ENCODE measurements at regions not wholly inside any gene's neighbourhood (a gene's known extent, or its start where the extent isn't known, plus 50 kb on each side); places are given as distances from the start of the nearest gene placed in this dataset.

DNA sequence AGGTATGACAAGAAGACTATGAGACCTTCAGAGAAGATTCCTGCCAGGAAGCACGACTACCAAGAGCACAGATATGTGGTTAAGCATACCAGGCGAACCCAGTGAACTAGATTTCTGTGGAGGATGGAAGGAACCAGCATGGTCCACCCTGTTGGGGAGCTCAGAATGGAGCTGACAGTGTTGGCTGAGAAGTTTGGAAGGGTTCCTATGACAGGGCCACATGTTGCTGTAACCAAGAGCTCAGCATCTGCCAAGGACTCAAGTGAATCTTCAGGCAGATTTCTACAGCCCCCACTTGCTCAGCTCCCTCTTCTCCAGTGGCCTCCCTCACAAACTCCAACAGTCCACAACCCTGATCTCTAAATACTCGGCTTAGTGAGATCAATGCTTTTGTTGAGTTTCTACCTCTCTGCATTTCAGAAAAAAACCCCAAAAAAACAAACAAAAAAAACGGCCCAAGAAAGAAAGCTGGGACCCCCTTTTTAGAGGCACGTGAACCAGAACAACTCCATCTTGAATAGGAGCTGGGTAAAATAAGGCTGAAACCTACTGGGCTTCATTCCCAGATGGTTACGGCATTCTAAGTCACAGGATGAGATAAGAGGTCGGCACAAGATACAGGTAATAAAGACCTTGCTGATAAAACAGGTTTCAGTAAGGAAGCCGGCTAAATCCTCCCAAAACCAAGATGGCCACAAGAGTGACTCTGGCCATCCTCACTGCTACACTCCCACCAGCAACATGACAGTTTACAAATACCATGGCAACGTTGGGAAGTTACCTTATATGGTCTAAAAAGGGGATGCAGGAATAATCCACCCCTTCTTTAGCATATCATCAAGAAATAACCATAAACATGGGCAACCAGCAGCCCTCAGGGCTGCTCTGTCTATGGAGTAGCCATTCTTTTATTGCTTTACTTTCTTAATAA lies 691.1 kb downstream of the UQCRFS1 start:
- no peak for DNase-seq

DNA sequence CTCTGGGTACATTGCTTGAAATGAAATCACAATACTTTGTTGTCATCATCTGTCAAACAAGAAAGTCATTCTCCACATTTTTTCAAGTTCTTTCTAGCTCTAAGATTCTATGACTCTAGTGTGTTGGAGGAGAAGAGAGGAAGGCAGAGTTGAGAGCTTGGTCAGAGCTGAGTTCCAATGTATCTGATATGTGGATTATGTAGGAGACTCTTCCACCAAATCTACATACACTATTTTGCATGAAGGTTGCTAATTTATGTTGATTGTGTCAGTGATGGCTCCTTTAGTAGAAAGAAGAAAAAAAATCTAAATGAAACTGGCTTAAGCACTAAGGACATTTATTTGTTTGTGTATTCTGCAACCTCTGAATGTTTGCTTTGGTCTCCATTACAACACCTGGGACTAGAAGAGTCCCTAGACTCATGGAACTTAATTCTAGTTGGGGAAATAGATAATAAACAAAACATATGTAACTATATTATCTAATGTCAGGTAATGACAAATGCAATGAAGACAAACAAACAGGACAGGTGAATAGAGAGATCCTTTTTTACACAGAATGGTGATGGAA lies 691.9 kb downstream of the UQCRFS1 start:
- no peak for DNase-seq

DNA sequence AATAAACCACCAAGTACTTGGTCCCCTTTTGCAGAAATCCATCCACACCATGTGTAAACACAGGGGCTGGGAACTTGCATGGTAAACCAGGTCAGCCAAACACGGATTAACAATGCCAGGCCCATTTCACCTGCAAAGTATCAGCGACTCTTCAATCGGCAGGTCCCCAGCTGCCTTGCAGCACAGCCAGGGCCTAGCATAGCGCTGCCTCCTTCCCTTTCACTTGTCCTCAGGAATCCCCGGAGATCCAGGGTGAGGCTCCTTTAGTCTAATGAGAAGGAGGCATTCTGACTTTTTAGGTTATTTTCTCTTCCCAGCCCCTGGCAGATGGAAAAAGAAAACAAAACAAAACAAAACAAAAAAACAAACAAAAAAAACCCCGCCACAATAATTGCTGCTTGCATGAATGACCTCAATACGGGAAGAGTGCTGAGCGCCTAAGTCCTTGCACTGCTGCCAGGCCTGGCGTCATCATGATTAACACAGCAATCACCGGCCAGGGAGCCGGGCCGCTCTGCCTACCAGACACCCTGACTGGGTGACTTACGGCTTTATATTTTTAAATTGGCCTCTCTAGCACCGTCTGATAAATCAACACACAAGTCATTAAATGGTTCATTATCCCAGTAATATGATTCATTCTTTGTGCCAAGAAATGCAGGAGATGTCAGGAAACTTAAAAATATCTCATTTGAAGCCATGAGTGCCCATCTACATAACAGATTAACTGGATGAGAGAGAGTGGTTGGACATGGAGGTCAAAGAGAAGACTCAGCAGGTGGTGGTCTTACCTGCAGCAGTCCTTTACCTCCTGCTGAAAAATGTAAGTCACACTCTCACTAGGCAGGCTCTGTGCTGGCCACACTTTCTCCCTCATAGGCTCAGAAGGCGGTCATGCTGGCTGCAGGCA lies 692.7 kb downstream of the UQCRFS1 start:
- DNase-seq = no peak

DNA sequence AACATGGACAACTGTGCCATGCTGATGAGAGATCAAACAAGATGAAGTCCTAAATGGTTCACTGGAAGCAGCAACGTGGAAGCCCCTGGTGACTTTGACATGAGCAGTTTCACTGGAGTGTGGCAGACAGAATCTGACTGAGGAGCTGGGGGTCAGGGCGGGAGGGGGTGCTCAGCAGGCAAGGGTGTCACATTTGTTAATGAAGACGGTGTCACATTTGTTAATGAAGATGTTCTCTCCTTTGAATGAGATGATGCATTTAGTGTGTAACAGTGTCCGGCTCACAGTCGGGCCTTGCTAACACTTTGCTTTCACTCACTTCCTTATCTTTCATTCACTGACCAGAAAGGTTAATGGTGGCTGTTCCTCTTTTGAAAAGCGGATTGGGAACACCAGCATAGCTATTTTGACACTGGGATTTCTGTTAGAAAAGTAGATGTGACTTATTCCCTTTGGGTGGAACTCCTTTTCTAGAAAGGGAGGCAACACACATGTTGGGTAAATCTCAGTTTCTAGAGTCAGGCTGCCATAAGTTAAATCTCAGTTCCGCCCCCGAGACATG lies 693.7 kb downstream of the UQCRFS1 start:
- no peak for DNase-seq

DNA sequence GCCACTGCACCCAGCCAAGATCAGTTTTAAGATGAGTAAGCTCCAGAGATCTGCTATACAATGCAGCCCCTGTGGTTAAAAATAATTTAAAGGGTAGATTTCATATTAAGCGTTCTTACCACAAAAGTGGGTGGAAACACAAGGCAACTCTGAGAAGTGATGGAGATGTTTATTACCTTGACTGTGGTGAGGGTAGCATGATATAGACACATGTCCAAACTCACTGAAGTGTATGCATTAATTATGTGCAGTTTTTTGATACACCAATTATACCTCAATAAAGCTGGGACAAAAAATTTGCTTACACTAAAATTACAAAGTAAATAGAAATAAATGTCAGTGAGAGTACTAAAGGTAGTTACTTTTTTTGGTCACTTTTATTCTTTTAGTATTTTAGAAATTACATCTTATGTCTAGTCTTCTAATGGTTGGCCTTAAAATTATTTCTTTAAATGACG lies 696.5 kb downstream of the UQCRFS1 start:
- no peak for DNase-seq

DNA sequence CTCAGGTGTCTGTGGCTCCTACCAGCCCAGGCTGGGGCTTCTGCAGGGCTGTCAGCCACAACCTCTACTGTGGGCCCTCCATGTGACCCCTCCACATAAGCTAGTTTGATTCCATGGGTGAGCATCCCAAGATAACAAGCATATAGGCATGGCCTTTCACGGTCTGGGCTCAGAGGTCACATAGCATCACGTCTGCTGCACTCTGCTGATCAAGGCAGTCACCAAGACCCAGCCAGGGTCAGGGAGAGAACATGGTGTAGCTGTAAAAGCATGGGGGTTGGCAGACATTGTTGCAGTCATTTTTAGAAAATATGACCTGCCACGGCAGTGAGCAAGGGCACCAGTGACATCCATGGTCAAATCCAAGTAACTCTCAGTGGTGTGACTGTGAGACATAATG lies 698.8 kb downstream of the UQCRFS1 start:
- no peak for DNase-seq

DNA sequence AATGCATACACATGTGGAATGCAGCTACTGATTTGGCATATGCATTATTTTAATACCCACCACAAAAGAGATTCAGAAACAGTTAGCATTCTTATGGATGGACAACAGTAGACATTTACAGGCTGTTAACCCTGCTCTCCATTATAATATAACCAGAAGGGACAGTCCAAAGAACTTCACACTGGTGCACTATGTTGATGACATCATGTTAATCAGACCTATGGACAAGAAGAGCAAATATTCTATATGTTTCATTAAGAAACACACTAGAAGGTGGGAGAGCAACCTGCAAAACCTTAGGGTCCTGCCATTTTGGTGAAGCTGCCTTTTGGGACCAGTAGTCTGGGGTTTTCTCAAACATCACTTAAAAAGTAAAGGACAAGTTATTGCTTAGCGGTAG lies 701.3 kb downstream of the UQCRFS1 start:
- no peak for DNase-seq

DNA sequence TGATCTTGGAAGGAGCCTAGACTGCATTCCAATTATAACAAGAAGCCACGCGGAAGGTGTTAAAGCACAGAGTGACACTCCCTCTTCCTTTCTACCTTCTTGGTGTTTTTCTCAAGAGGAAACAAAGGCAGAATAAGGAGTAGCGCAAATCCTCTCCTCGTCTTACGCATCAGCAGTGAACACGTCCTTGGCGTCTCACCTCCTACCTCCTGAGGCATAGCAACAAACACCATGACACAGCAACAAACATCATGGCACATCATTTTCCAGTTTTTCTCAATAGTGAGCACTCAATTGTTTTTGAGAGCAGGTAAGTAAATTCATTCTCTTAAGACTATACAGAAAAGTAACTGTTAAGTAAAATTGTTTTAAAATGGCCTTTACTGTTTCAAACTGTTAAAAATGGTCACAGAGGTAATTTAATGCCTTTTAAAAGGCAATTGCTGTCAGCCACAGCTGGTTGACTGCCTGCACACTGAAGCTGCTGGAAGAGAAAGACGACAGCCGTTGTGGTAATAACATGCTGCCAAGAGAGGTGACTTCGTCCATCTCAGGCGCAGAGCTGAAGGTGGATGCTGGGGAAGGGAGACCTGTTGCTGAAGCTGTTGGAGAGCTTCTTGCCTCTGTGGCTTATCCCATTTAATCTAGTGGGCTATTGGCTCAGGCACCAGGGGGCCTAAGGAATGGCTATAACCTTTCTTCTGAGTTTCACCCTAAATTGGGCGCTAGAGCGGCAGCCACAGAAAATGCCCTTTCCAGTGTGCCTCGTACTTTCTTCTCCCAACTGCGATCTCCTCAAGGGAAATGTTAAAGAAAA lies 703.7 kb downstream of the UQCRFS1 start:
- peak; percentile 11 for DNase-seq

DNA sequence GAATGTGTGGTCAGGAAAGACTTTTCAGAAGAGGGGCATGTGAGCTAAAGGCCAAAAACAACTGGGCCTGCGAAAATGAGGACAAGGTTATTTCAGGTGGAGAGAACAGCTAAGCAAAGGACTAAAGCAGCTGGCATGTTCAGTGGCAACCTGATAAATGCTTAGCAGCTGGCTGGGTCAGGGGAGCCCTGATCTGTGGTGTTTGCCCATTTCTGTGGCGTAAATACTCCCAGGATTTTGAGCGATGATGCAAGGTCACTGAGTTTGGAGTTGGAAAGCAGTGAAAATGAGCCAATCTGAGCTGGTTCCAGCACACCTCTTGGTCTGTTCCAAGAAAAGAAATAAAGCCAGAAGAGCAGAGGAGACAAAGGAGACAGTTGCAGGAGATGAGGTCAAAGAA lies 704.3 kb downstream of the UQCRFS1 start:
- DNase-seq = peak; percentile 14

DNA sequence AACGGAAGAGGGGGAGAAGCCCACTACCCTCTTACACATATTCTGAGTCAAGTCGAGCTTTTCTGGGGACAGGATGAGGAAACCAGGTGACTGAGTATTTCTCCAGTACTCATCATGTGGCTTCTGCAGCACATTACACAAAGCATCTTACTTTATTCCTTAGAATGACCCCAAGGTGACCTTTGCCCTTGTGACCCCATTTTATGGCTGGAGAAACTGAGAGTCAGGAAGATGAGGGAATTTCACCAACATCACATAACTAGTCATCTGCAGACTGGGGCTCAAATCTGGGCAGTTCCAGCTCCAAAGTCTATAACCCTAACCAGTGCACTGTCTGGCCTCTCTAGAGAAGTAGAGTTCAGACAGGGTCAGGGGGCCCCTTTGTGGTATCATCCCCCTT lies 707.0 kb downstream of the UQCRFS1 start:
- peak; percentile 4 for DNase-seq

DNA sequence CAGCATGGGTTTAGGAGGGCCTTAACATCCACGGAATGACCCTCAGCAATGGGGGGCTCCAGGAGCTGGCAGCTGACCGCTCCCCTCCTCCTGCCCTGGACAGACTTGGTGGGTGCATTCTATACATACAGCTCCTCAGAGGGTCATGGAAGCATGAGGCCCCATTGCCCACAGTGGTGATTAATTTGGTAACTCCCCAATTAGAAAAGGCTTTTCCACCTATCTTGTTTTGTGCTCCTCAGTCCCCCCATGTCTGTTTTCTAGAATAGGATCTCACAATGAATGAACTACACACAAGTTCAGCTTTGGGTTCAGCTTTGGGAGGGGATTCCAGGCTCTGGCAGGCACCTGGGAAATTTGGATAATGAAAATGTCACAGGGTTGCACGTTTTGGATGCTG lies 707.8 kb downstream of the UQCRFS1 start:
- peak; percentile 17 for DNase-seq

DNA sequence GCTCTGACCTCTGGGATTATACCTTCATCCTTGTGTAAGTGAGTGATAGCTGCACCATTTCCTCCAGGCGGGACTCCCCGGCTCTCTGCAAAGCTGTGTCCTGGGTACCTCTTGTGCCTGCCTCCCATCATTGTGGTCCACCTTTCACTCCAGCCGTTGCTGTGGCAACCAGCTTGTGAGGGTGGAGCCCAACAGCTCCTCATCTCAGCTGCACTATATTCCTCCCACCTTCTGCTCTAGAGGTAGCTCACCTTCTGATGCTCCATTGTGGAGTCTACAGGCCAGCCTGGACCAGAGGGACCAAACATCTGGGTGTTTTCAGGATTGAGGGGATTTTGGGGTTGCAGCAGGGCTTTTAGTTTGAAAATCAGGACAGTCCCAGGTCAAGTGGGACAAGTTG lies 708.2 kb downstream of the UQCRFS1 start:
- peak; percentile 26 for DNase-seq

DNA sequence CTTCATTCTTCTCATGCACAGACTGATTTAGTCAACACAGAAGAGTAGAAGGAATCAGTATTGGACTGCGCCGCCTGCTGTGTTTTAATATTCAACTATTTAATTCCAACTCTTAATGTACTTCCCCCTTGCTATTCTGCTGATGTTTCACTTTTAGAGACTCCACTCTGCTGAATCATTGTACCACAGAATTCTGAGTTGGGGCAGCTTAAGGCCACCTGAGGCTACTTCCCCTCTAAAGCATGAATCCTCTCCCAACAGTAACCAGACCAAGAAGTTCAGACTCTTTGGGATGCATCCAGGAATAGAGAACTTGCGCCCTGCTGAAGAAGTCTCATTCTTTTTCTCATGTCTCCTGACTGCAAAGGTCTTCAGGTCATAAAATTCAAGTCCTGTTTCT lies 708.8 kb downstream of the UQCRFS1 start:
- peak; percentile 8 for DNase-seq

DNA sequence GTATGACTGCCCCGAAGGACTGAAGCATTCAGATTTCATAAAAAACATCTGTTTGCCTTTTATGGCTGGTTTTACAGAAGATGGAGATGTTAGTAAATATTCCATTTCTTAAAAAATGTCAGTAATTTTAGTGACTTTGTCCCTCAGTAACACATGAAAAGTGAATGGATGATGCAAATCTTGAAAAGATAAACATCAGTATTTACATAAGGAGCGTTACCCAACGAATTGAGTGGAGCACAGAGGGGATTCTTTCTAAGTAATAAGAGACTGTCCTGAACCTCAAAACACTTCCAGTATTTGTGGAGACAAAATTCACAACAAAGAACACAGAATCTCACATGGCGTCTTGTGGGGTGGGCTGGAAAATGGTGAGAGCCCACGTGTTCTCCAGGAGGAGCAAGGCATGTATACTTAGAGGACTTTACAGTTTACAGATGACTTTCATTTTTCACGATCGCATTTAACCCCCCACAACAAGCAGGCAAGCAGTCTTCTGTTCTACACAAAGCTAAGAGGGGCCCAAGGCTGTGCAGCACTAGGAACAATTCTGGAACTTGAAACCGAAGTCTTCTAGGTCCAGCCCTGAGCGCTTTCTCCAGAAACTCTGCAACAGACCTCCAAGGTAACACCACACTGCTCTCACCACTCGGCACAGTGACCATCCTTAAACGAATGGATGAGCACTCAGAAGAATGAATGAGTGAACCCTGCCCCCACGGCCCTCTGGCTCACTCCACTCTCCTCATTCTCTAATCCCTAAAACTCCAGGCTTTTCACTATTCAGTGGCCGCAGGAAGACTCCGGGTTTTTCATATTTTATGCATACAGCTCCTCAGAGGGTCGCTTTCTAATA lies 709.8 kb downstream of the UQCRFS1 start:
- peak; percentile 21 for DNase-seq

DNA sequence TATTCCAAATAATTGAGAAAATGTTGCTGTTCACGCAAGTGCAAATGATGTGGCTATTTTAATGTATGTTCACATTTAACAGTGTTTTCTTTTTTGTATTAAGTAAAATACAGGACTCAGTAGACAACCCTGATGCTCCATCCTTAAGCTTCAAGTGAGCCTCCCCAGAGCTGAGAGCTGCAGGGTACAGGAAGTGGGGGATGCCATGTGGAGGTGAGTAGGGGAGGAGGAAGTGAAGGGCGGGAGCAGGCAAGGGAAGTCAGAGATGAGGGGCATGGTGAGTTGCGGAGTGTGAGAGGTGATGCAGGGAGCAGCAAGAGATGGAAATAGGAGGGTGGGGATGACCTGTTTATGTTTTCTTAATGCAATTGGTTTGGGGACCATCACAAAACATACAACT lies 711.0 kb downstream of the UQCRFS1 start:
- DNase-seq = no peak

DNA sequence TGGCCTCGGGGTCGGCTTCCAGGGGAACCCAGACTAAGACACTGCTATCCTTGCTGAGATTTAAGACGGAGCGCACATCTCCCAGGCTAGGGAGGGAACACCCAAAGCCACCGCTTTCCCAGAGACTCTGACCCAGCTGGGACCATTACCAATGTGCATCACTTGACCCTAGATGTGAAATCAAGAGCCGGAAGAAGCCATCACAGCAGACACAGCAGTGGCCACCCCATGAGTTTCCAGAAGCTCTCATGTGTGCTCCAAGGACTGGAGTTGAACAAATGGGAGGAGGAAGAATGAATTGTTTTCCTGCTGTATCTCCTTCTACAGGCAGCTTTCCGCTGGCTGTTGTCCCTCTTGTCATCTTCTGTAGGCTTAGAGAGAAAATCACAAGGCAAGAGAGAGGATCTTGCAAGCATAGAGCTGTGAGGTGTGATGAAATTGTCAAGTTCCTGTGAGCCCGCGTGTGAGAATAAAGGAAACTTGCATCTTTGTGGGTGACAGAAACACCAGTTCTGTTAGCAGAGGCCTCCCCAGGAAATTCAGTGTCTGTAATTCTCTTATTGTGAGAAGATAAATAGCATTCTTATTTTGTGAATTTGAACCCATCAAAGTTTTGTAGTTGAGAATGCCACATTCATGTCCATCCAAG lies 711.8 kb downstream of the UQCRFS1 start:
- no peak for DNase-seq

DNA sequence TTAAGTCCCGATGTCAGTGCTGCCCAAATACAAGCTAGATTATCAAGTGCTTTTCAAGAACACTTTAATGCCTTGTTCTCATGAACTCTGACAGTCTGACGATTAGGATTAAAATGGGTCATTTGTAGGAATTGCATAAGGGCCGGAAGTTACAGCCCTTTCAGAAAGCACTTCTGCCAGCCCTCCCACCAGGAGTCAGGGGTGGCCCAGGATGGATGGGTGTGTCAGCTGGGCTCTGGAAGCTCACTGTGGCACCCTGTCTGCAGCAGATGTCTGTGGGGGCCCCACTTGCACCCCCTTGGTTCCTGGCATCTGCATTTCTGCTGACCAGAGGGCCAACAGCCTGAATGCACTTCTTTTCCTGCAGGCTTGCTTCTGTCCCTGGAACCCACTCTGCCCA lies 712.7 kb downstream of the UQCRFS1 start:
- DNase-seq = no peak

DNA sequence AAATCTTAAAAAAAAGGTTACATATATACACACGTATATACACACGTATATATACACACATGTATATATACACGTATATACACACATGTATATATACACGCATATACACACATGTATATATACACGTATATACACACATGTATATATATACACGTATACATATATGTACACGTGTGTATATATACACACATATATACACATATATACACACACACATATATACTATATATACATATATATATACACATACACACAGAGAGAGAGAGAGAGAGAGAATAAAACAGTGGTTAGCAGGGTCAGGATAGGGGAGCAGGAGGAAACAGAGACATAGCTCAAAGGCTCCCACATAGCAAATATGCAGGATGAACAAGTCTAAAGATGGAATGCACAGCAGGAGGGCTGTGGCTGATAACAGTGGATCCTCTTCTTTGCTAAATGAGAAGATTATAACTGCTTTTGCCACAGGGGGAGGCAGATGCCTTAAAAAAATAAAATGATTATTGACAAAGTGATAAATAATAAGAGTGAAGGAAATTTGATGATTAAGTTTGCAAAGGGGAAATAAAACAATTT lies 714.5 kb downstream of the UQCRFS1 start:
- DNase-seq = no peak

DNA sequence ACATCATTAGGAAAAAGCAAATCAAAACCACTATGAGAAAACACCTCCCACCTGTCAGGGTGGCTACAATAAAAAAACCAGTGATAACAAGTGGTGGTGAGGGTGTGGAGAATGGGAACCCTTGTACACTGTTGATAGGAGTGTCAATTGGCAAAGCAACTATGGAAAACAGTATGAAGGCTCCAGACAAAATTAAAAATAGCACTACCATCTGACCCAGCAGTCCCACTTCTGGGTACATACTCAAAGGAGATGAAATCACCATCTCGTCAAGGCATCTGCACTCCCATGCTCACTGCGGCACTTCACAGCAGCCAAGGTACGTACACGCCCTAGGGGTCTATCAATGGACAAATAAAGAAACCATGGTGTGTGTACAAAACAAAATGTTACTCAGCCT lies 715.1 kb downstream of the UQCRFS1 start:
- DNase-seq = no peak

DNA sequence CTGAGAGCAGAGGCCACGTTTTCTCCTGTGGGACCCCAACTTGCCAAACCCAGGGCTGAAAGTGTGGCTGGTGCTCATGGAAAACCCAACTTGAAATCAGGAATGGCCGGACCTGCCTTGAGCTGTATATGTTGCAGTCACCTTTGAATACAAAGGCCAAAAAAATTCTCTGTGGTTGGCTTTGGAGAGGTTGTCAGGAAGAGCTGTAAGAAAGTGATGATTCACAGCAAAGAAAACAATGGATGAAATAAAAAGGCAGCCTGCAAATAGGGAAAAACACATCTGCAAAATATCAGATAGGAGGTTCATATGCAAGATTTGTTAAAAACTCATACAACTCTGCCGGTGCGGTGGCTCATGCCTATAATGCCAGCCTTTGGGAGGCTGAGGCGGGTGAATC lies 715.8 kb downstream of the UQCRFS1 start:
- DNase-seq = no peak
